C1 segment of cervical spinal cord (tissue), 14 donors: ENCODE measurements at regions not wholly inside any gene's neighbourhood (a gene's known extent, or its start where the extent isn't known, plus 50 kb on each side); places are given as distances from the start of the nearest gene placed in this dataset.
"Not testable (repeated sequence)": the region's sequence is repeated elsewhere in the genome, so short reads cannot be mapped to it uniquely, and the experiment has no call there.

Experiments
- DNase-seq, 14 donors: peaks; one replicate each; lab custom pipeline; 2025; lab: John Stamatoyannopoulos, UW

GRCh38 chr3:166526881-166527280 lies 689.7 kb upstream of the BCHE start:
- no peak for DNase-seq

- DNase-seq, result no peak
Measured at GRCh38 chr3:166522017-166522416, 684.8 kb upstream of the BCHE start.

DNA sequence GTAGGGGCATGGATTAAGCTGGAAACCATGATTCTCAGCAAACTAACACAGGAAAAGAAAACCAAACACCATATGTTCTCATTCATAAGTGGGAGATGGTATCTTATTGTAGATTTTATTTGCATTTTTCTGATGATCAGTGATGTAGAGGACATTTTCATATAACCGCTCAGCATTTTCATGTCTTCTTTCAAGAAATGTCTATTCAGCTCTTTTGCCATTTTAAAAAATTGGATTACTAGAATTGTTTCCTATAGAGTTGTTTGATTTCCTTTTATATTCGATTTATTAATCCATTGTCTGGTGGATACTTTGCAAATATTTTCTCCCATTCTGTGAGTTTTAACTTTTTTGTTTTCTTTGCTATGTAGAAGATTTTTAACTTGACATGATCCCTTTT lies 682.2 kb upstream of the BCHE start:
- DNase-seq, result no peak

GRCh38 chr3:166518040-166518439 lies 680.8 kb upstream of the BCHE start:
- DNase-seq, result no peak

GRCh38 chr3:166510382-166510781 lies 673.2 kb upstream of the BCHE start:
- no peak for DNase-seq

DNA sequence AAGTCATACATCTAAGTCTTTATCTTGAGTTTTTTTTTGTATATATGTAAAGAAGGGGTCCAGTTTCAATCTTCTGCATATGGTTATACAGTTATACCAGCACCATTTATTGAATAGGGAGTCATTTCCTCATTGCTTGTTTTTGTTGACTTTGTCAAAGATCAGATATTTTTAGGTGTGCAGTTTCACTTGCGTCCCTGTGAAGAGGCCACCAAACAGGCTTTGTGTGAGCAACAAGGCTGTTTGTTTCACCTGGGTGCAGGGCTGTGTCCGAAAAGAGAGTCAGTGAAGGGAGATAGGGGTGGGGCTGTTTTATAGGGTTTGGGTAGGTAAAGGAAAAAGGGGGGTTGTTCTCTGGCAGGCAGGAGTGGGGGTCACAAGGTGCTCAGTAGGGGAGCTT lies 663.2 kb upstream of the BCHE start:
- not testable (repeated sequence) for DNase-seq

DNA sequence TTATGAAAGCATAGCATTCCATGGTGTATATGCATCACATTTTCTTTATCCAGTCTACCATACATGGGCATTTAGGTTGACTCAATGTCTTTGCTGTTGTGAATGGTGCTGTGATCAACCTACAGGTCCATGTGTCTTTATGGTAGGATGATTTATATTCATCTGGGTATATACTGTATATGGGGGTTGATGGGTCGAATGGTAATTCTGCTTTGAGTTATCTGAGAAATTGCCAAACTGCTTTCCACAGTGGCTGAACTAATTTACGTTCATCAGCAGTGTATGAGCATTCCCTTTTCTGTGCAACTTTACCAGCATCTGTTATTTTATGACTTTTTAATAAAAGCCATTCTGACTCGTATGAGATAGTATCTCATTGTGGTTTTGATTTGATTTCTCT lies 662.4 kb upstream of the BCHE start:
- no peak for DNase-seq

DNA sequence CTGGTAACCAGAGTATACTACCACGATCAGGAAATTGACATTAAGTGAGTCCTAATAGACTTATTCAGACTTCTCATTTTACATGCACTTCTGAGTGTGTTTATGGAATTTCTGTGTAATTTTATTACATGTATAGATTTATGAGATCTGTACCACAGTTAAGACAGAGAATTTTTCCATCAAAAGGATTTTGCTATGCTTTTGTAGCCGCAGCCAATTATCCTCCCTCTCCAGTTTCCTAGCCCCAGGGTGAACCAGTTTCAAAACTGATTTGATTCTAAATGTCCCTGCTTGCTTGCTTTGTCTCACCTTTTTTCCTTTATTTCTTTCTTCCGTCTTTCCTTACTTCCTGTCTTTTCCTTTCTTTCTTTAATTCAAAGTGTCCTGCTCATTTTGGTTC lies 661.2 kb upstream of the BCHE start:
- no peak for DNase-seq

GRCh38 chr3:166489826-166490225 lies 652.6 kb upstream of the BCHE start:
- no peak for DNase-seq

DNA sequence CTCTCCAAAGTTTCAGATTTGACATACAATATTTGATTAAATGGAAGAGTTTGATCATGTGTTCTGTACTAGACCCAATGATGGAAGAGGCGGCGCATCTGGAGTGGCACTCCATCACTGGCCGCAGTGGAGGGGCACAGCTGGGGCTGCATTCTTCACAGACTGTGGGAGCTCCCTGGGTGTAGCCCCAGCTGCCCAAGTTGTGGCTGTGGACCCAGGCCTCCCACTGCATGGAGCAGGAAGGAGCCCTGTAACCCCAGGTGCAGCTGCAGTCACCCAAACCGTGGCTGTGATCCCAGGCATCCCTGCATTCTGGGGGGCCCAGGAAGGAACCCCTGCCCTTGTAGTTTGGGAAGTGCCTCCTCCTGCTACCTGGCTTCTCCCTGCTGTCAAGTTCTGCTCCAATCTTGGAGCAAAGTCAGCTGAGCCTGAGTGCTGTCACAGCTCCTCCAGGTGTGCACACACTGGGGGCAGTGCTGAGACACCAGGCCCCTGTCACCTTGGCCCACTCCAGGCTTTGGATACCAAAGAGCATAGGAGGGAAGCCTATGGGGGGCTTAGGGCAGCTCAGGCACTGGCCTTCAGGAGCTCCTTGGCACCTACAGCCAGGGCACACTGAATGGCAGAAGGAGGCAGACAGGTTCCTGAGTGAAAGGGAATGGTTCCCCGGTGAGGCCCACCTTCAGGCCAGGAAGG lies 651.9 kb upstream of the BCHE start:
- no peak for DNase-seq

GRCh38 chr3:166484470-166484869 lies 647.2 kb upstream of the BCHE start:
- DNase-seq, result no peak

DNA sequence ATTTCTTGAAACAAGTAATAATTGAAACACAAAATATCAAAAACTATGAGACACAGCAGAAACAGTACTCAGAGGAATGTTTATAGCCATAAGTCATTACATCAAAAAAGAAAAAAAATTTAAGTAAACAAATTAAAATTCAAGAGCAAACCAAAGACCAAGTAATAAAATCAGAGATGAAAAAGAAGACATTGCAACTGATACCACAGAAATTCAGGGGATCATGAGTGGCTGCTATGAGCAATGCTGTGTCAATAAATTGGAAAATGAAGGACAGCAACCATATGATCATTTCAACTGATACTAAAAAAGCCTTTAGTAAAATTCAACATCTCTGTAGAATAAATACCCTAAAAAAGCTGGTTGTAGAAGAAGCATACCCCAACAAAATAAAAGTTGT lies 644.1 kb upstream of the BCHE start:
- DNase-seq, result no peak

GRCh38 chr3:166478356-166478755 lies 641.1 kb upstream of the BCHE start:
- no peak for DNase-seq

- no peak for DNase-seq
Measured at GRCh38 chr3:166473501-166473900, 636.3 kb upstream of the BCHE start.

DNA sequence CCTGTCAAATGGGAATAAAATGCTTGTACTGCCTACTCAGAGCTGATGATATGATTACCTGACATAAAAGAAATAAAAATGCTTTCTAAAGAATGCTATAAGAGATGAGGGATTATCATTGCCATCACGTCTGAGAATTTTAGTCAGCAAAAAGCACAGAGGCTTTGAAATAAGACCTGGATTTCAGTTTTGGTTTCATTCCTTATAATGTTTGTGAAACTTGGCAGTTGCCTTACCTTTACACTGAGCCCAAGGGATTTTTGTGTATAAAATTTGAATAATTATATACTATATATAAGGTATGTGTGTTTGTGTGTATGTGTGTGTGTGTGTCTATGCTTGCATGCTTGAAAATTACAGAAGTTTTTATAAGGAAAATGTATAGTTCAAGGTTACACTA lies 634.8 kb upstream of the BCHE start:
- DNase-seq, result no peak

- DNase-seq, result no peak
Measured at GRCh38 chr3:166471074-166471767, 634.0 kb upstream of the BCHE start.

DNA sequence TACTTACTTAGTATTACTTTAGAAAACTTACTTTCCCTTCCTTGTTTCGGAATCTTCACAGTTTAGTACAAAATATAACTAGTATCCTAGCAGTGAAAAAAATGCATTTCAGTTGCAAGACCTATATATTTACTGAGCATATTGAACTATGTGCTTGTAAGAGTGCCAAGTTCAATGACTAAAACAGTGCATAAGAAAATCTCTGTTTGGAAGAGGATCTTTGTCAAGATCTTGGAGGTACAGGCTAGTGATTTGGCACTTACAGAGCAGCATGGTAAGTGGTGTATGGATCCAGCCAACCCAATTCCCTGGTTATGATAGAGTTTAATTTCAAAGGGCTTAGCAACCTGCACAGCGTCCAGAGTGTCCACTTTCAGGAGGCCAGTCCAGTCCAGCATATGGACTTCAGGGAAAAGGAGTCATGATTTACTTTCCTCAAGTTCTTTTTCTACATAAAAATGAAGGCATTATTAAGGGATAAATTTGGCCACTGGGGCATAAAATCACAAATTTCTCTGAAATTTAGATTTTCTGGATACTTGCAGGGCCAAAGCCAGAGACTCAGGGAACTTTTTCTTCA lies 625.8 kb upstream of the BCHE start:
- DNase-seq, result no peak

DNA sequence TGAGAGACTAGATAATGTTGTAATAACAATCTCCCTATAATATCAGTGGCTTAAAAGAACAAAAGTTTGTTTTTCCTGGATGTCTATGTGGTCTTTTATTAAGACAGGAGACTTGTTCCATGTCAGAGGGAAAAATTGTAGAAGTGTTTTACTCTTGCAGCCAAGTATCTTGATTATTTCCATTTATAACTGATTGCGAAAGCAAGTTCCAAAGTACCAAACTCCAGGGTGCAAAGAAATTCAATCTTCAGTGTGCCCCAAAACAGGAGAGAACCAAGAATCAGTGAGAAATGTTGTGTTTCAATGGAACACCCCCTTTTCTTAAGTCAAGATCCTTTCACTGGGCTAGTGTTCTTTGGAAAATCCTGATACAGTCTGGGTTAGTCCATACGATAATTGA lies 624.4 kb upstream of the BCHE start:
- no peak for DNase-seq

GRCh38 chr3:166457382-166457781 lies 620.2 kb upstream of the BCHE start:
- no peak for DNase-seq

- no peak for DNase-seq
Measured at GRCh38 chr3:166456286-166456685, 619.1 kb upstream of the BCHE start.

DNA sequence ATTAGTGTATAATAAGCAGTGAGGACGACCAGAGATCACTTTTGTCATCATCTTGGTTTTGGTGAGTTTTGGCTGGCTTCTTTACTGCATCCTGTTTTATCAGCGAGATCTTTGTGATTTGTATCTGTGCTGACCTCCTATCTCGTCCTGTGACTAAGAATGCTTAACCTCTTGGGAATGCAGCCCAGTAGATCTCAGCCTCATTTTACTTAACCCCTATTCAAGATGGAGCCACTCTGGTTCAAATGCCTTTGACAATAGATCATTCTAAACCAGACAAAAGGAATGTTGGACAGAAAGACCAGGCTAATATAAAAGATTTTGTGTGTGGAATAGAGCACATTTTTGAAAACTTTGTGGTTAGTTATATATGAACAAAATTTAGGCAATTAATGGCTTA lies 618.5 kb upstream of the BCHE start:
- no peak for DNase-seq

GRCh38 chr3:166453478-166453877 lies 616.3 kb upstream of the BCHE start:
- DNase-seq, result no peak

GRCh38 chr3:166451997-166452396 lies 614.8 kb upstream of the BCHE start:
- DNase-seq, result no peak
